ENCODE measurements at regions not wholly inside any gene's neighbourhood (a gene's known extent, or its start where the extent isn't known, plus 50 kb on each side); places are given as distances from the start of the nearest gene placed in this dataset.

- no peak overlapping the region for H3K9ac ChIP-seq (ENCODE audit: low read length)
- TF ChIP-seq CBX3 (IDR thresholded peaks at IDR 0.05; ENCODE audit: low read depth) (no peak), POLR2AphosphoS5 (IDR thresholded peaks at IDR 0.05; ENCODE audit: low read depth, low read length) (no peak), JUND (IDR thresholded peaks at IDR 0.05) (no peak), ZNF274 (IDR thresholded peaks at IDR 0.05; ENCODE audit: low read depth, low read length) (no peak), TCF7L2 (IDR thresholded peaks at IDR 0.05; ENCODE audit: borderline replicate concordance, extremely low read depth, insufficient read depth, insufficient read length) (no peak)
- H3K36me3 ChIP-seq (ENCODE audit: control insufficient read depth in 1 of 2, insufficient read depth in 2 of 2, low read length in 2 of 2), result no peaks in the 10 kb centered on the region
- no peaks in the 10 kb centered on the region for H3K79me2 ChIP-seq (ENCODE audit: insufficient read depth, low read length)
- no peaks in the 10 kb centered on the region for H4K20me1 ChIP-seq (ENCODE audit: insufficient read depth)
- no TSS peak for BruUV-seq (replicated peaks)
- peaks cover 78% of the 10 kb centered on the region for H3K27me3 ChIP-seq (ENCODE audit: insufficient read depth, low read length)
- RAD21 ChIA-PET (ENCODE audit: low non-redundant PET in 1 of 2, low total read pairs in 2 of 2, uncharacterized antibody in 2 of 2, unreplicated experiment in 2 of 2), result no interaction called here
- DNase-seq (ENCODE audit: low read depth, low spot score) (no peak), ATAC-seq (no peak)
- POLR2A ChIA-PET, result no interaction called here
- no peak overlapping the region for H3K4me2 ChIP-seq (ENCODE audit: low read length)
- intact Hi-C loops (cut with micrococcal nuclease), result no loop called here
- H3K9me3 ChIP-seq (ENCODE audit: control insufficient read depth in 1 of 2, insufficient read depth in 1 of 2, low read depth in 1 of 2, low read length in 2 of 2), result no peaks in the 10 kb centered on the region
- H3K4me1 ChIP-seq (ENCODE audit: control insufficient read depth in 1 of 2, insufficient read depth in 2 of 2, low read length in 2 of 2), result no peaks in the 10 kb centered on the region
- no peak overlapping the region for H3K4me3 ChIP-seq (replicated peaks in 1 of 2; ENCODE audit: low read depth in 1 of 2, low read length in 2 of 2)
- no peaks in the 10 kb centered on the region for H3K9me2 ChIP-seq (ENCODE audit: insufficient read depth)
- H3K27ac ChIP-seq (ENCODE audit: low read depth, low read length), result no peak overlapping the region
- H2AFZ ChIP-seq (ENCODE audit: low read depth, low read length, poor library complexity, severe bottlenecking), result no peak overlapping the region
- CTCF ChIA-PET, result no interaction called here
These were observed 197.9 kb downstream of the RBFOX3 start for GRCh38 chr17:79412886-79413390.

- DNase-seq (ENCODE audit: low read depth, low spot score), result no peak
- no peak for ATAC-seq
- no peaks in the 10 kb centered on the region for H3K36me3 ChIP-seq (ENCODE audit: control insufficient read depth in 1 of 2, insufficient read depth in 2 of 2, low read length in 2 of 2)
- no peaks in the 10 kb centered on the region for H3K79me2 ChIP-seq (ENCODE audit: insufficient read depth, low read length)
- no peak overlapping the region for H3K4me2 ChIP-seq (ENCODE audit: low read length)
- no peaks in the 10 kb centered on the region for H3K9me2 ChIP-seq (ENCODE audit: insufficient read depth)
- H3K9me3 ChIP-seq (ENCODE audit: control insufficient read depth in 1 of 2, insufficient read depth in 1 of 2, low read depth in 1 of 2, low read length in 2 of 2), result no peaks in the 10 kb centered on the region
- CTCF ChIA-PET, result no interaction called here
- H3K27me3 ChIP-seq (ENCODE audit: insufficient read depth, low read length), result peaks cover 78% of the 10 kb centered on the region
- H3K27ac ChIP-seq (ENCODE audit: low read depth, low read length), result no peak overlapping the region
- POLR2A ChIA-PET, result no interaction called here
- H2AFZ ChIP-seq (ENCODE audit: low read depth, low read length, poor library complexity, severe bottlenecking), result no peak overlapping the region
- no TSS peak for BruUV-seq (replicated peaks)
- H3K4me3 ChIP-seq (replicated peaks in 1 of 2; ENCODE audit: low read depth in 1 of 2, low read length in 2 of 2), result no peak overlapping the region
- H3K4me1 ChIP-seq (ENCODE audit: control insufficient read depth in 1 of 2, insufficient read depth in 2 of 2, low read length in 2 of 2), result no peaks in the 10 kb centered on the region
- H4K20me1 ChIP-seq (ENCODE audit: insufficient read depth), result no peaks in the 10 kb centered on the region
- no peak overlapping the region for H3K9ac ChIP-seq (ENCODE audit: low read length)
- TF ChIP-seq CTCF (IDR thresholded peaks at IDR 0.05 in 2 of 3, conservative IDR thresholded peaks at IDR 0.05 in 1 of 3; ENCODE audit: borderline replicate concordance in 1 of 3, insufficient read depth in 1 of 3, low read depth in 2 of 3, low read length in 2 of 3) (no peak), RAD21 (IDR thresholded peaks at IDR 0.05; ENCODE audit: low read depth) (no peak), POLR2AphosphoS5 (IDR thresholded peaks at IDR 0.05; ENCODE audit: low read depth, low read length) (no peak), FOSL1 (IDR thresholded peaks at IDR 0.05; ENCODE audit: low read depth) (no peak), CEBPB (IDR thresholded peaks at IDR 0.05; ENCODE audit: low read depth) (no peak)
- intact Hi-C loops (cut with micrococcal nuclease), result no loop called here
- RAD21 ChIA-PET (ENCODE audit: low non-redundant PET in 1 of 2, low total read pairs in 2 of 2, uncharacterized antibody in 2 of 2, unreplicated experiment in 2 of 2), result no interaction called here
These were observed 198.7 kb downstream of the RBFOX3 start for GRCh38 chr17:79412110-79412509.
